ENCODE measurements at regions not wholly inside any gene's neighbourhood (a gene's known extent, or its start where the extent isn't known, plus 50 kb on each side); places are given as distances from the start of the nearest gene placed in this dataset.
A peak's percentile ranks its signal among the peaks of the same experiment; 100 is the strongest.

DNA sequence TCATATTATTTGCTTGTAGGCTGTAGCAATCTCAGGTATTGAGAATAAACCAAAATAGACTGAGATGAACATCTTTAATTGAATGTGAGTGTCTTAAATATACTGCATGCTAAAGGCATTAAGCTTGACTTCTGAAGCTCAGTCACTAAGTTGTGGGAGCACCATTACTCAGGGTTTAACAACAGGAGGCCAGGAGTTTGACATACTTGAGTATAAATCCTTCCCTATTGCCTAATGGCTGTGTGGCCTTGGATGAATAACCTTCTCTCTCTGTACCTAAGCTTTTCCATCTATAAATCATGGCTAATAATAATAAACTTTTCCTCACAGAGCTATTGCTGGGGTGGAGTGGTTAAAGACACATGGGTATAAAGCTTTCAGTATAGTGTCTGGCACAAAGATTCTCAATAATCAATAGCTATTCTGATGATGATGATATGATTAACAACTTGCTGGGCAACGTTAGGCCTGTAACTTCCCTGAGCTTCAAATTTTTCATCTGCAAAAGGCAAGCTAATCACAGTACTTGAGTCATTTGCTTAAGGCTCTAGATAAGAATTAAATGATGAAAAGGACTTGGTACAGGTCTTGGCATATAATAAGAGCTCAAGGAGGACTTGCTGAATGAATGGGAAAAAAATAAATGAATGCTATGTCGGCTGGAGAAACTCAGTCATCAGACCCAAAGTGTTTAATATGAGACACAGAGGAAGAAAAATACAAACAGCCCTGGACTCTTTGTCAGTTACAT is 174.0 kb upstream of the IL12B start:
- H3K4me3 ChIP-seq (ENCODE audit: low read length), result no peak overlapping the region
- peak; percentile 39 for DNase-seq (ENCODE audit: low read depth)
- TF ChIP-seq, protein P1, sequence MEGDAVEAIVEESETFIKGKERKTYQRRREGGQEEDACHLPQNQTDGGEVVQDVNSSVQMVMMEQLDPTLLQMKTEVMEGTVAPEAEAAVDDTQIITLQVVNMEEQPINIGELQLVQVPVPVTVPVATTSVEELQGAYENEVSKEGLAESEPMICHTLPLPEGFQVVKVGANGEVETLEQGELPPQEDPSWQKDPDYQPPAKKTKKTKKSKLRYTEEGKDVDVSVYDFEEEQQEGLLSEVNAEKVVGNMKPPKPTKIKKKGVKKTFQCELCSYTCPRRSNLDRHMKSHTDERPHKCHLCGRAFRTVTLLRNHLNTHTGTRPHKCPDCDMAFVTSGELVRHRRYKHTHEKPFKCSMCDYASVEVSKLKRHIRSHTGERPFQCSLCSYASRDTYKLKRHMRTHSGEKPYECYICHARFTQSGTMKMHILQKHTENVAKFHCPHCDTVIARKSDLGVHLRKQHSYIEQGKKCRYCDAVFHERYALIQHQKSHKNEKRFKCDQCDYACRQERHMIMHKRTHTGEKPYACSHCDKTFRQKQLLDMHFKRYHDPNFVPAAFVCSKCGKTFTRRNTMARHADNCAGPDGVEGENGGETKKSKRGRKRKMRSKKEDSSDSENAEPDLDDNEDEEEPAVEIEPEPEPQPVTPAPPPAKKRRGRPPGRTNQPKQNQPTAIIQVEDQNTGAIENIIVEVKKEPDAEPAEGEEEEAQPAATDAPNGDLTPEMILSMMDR (IDR thresholded peaks at IDR 0.05; ENCODE audit: insufficient read depth, low read depth, low read length, missing control alignments), result no peak

DNA sequence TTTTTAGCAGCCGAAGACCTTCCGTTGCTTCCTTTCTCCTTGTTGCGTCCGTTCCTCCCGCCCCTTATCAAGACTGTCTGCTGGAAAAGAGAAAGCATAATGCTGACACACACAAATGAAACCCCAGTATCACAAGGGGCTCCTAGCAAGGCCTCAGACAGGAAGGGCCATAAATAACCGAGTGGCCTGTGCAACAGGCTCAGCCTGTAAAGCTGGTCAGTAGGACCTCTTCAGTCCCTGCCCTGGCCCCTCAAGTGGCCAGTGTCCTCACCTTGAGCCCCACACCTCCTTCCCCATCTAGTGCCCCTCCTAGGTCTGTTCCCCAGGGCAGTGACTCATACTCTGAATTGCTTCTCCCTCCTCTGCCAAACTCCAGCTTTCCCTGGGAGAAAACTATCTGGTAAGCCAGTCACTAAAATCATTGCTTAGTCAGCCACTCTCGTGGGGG is 174.6 kb upstream of the IL12B start:
- DNase-seq (ENCODE audit: low read depth), result peak; percentile 69
- TF ChIP-seq, protein P1 (IDR thresholded peaks at IDR 0.05; ENCODE audit: insufficient read depth, low read depth, low read length, missing control alignments), result no peak
- no peak overlapping the region for H3K4me3 ChIP-seq (ENCODE audit: low read length)

DNA sequence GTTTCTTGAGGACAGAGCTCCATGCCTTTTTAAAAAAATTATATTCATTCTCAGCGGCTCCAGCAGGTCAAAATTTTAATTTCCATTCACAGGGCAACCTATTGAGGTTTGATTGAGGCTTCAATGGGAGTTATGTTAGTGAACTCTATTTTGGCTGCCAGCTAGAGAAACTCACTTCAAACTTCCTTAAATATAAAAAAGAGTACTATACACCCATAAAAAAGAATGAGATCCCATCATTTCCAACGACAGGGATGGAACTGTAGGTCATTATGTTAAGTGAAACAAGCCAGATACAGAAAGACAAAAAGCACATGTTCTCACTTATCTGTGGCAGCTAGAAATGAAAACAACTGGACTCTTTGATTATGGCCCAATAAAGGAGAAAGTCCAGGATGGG is 176.8 kb upstream of the IL12B start:
- DNase-seq (ENCODE audit: low read depth), result no peak
- H3K4me3 ChIP-seq (ENCODE audit: low read length), result no peak overlapping the region
- TF ChIP-seq, protein P1 (IDR thresholded peaks at IDR 0.05; ENCODE audit: insufficient read depth, low read depth, low read length, missing control alignments), result no peak

DNA sequence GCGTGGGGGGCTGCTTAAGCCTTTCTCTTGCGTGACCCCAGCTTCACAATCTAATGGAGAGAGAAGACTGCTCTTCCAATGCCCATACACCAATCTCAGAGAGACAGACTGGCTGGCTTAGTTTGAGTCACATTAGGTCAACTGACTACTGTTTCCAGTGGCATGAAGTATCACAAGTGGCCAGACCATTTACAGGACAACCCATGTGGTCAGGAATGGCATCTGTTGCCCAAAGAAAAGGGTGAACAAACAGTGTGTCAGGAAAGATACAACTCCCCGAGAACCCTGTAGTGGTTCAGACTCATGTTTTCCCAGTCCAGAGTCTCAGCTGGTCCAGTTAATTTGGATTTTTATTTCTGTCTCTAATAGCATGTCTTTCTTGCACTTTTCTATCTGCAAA is 177.4 kb upstream of the IL12B start:
- TF ChIP-seq, protein P1 (IDR thresholded peaks at IDR 0.05; ENCODE audit: insufficient read depth, low read depth, low read length, missing control alignments), result no peak
- H3K4me3 ChIP-seq (ENCODE audit: low read length), result no peak overlapping the region
- no peak for DNase-seq (ENCODE audit: low read depth)

DNA sequence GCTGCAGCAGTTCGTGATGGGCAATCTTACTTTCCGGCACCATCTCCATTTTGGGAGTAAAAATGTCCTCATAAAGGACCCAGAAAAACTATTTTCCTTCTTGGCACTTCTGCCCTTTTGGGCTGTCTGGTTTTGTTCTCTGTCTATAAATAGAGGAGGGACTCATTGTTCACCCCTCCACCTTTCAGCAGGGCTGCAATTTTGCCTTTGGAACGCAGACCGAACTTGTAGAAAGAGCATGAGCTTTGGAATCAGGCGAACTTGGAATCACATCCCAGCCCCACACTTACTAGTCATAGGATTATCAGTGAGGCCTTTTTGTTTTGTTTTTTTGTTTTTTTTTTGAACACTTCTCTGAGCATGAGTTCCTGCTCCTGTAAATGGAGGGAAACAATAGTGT is 178.1 kb upstream of the IL12B start:
- TF ChIP-seq, protein P1 (IDR thresholded peaks at IDR 0.05; ENCODE audit: insufficient read depth, low read depth, low read length, missing control alignments), result no peak
- no peak overlapping the region for H3K4me3 ChIP-seq (ENCODE audit: low read length)
- no peak for DNase-seq (ENCODE audit: low read depth)

DNA sequence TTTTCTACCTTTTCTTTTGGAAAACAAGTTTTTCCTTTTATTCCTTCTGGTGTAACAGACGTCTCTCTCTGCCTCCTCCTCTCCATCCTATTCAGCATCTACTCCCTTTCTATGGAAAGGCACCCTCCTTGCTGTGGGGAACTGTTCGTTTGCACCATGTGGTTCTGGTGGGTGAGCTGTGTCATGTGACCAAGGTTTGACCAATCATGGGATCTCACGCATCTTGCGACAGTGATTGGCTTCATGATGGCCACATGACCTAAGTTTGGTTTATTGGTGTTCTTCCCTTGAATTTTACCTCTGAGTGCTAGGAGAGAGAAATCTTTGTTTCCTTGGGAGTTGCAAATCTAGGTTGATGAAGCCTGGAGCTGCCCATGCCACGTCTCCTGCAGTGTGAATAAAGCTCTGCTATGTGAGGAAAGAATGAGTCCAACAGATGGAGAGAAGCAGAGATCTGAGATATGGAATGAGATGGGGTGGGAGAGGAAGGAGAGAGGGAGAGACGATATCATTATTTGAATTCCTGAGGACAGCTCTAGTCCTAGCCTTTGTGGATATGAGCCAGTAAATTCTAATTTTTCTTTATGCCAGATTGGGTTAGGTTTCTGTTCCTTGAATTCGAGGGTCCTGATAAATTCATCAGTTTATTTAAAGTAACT is 178.8 kb upstream of the IL12B start:
- no peak overlapping the region for H3K4me3 ChIP-seq (ENCODE audit: low read length)
- DNase-seq (ENCODE audit: low read depth), result no peak
- TF ChIP-seq, protein P1 (IDR thresholded peaks at IDR 0.05; ENCODE audit: insufficient read depth, low read depth, low read length, missing control alignments), result no peak
